Glomerular endothelial cell (primary cell): ENCODE measurements at regions not wholly inside any gene's neighbourhood (a gene's known extent, or its start where the extent isn't known, plus 50 kb on each side); places are given as distances from the start of the nearest gene placed in this dataset.

Experiments used
- DNase-seq: peaks from one replicate; pipeline ENCODE4 v3.0.0-alpha.2; 2011; ENCODE audit warnings: low read depth, low spot score; ENCODE audit errors: extremely low read depth

DNA sequence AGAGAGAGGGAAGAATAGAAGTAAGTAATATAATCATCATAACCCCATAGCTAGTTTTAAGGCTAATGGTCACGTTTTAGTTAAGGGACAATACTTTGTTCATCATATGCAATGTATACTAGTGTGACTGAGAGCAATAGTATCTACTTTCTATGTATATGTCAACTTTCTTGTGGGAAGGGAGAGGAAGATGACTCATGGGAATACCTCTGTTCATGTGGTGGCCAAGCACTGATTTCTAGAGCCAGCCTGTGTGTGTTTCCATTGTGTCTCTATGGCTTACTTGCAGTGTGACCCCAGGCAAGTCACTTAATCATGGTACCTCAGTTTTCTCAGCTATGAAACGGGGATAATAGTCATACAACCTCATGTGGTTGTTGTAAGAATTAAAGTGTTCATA is 639.6 kb downstream of the CETN3 start:
- DNase-seq, result no peak

DNA sequence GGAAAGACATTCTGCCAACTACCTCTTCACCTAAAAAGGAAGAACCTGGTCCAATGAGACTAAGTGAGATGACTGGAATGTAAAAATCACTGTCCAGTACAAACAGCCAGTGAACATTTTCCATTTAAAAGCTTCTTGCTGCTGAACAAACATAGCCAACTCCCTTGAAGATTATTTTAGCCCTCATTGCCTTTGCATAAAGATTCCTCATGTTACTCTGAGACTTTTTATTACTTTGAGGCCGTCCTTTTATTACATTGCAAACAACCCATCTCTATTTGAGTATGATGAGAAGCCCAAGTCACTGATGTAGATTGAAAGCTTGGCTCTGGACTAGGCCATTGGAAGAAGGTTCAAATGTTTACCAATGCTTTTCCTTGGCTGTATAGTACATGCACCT is 649.8 kb downstream of the CETN3 start:
- DNase-seq, result no peak

DNA sequence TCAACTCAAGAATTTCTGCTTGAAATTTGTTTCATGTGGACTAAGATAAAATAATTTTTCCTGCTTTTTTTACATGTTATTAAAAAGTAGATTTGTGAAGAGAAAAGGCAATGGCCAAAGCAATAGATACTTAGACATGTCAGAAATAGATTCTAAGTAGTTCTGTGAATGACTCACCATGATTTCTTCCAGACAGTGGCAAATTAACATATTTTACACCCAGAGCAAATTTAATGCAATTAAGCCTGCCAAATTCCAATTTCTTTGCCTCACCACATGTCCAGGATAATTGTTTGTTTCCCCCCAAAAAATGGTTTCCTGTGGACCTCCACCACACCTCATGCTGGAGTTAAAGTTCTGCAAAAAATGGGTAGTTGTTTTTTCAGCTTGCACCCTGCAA is 651.4 kb downstream of the CETN3 start:
- DNase-seq, result no peak

DNA sequence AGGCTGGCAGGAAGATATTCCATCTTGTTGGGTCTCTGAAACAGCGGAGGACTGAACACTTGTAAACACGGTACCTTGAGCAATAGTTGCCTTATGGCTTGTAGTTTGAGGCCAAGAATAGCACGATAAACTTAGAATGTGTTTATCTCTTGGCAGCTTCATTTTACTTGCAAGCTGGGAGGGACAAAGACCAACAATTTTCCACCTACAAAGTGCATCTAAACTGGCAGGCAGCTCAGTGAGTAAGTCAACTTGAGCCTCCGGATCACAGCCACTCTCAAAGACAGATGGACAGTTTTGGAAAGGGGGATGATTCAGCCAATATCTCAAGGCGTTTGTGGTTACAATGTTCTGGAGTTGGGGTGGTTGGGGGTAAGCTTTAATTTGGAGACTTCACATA is 652.6 kb downstream of the CETN3 start:
- DNase-seq, result no peak

DNA sequence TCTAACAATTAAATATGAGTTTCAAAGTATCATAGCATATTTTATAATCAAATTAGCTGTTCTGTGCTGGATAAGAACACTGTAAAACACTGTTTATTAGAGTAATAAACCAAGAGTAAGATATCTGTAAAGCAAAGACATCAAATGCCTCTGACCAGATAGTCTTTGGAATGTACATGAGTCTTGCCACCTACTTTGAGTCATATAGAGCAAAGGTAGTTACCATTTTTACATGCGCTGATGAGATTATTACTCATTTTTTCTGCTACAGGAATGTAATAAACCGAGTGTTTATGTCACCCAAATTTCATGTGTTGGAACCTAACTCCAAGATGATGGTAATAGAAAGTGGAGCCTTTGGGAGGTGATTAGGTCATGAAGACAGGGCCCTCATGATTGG is 654.5 kb downstream of the CETN3 start:
- DNase-seq, result no peak

DNA sequence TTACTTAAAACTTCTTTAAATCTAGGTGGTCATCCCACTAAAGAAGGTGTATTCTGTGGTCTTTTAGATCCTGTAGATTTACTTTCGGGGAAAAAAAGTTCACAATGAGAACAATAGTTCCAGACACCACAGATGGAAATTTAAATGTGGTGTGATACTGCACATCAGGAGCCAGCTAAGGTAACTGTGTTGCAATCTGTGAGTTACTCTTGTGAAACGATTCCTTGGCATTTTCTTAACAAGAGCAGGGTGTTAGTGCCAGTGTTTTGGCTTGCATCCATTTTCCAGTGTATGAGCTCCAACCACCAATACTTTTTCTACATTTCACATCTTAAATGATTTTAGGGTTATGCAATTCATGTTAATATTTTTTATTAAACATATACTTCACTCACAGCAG is 674.5 kb downstream of the CETN3 start:
- no peak for DNase-seq

DNA sequence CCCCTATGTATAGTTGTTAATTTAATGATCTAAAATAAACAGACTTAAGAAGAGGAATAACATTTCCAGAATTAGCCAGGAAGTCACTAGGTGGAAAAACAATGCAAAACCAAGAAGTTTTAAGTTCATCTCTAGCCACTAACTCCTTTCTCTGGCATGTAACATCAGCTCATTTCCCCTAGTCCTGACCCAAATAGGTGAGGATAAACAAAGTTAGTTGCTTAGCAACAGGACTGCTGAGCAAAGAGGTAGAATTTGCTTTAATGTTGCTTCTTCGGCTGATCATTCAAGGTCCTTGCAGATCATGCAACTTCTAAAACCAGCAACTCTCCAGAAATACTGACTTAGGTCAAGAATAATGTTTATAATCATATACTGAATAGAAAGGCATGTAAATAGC is 675.8 kb downstream of the CETN3 start:
- no peak for DNase-seq

DNA sequence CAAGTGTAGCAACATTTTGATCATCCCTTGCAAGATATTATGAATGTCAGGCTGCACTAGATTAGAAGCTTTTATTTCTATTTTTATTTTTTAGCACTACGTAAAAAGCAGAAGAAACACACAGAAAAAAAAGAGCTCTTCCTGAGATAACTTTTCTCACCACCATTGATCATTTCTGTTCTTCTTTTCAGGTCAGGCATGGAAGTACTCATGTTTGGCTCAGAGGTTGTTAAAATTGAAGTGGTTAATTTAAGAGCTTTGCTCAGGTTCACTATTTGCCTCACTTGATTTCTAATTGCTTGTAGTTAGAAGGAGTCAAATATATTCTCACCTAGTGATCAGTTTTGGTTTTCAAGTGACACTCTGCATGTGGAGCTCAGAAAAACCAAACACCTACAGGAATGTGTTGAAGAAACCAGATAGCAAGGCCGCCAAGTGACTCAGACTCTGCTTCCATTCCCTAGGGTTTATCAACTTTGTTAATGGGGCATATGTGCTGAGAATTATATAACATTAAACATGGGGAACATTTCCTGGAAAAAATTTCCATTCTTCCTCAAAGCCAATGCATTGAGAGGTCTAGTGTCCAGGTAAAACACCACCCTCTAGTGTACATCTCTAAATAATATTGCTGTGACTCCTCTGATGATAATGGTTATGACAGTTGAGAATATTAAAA is 679.8 kb downstream of the CETN3 start:
- no peak for DNase-seq

DNA sequence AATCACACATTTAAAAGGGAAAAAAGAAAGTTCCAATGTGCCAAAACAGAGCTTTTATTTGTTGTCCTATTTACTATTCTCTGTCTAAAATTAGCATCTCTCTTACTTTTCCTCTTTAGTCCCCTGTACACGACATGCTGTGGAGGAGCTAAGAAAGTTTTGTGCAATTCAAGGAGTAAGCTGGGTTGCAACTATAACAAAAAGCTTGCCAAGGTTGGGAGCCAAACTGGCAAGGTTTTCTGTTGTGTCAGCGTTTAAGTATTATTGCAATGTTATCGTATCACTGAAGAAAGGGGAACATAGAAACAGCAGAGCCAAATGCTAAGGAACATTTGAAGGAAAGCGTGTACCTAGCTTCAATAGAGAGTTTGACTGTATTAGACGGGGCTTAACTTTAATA is 680.8 kb downstream of the CETN3 start:
- no peak for DNase-seq

DNA sequence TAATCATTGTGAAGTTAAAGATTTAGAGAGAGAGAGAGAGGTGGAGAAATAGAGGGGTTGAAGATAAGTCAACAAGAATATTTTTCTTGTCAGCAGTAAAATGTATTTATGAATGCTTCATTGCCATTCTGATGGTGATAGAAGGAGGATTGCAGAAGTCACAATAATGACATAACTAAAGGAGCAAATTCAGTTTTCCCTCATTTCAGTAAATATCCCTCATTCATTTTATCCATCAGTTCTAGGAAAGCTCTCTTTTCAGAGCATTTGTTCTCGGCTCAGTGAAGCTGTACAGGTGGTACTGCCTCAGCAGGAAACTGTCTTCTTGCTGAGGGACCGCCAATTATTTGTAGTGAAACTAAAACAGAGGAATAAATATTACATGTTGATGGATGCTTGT is 681.4 kb downstream of the CETN3 start:
- DNase-seq, result no peak

DNA sequence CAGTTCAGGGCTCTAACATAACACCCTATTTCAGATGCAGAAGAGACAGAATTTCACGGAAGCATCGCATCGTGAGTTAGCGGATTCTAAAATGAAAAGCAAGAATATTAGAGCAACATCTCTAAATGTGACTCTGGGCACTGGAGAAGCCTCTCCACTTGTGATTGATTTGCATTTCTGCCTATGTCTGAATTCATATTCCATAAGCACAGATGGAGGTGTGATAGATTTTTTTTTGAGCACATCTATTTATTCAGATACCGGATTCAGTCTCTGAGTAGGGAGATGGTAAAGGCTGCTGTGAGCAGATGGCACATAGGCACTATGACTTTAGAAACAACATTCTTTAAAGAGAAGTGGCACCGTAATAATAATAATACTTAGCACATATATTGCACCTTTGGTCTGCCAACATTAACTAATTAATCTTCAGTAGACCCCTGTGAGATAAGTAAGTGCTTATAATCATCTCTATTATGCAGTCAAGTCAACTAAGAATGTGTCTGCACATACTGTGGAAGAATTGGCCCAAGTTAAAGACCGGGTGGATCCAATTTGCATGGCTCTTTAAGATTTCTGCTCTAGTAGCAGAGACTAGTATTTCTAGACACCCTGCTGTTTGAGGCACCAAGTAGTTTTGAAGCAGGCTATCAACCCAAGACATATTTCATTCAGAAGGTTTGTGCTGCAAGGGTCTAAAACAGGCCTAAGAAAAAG is 685.0 kb downstream of the CETN3 start:
- DNase-seq, result no peak

DNA sequence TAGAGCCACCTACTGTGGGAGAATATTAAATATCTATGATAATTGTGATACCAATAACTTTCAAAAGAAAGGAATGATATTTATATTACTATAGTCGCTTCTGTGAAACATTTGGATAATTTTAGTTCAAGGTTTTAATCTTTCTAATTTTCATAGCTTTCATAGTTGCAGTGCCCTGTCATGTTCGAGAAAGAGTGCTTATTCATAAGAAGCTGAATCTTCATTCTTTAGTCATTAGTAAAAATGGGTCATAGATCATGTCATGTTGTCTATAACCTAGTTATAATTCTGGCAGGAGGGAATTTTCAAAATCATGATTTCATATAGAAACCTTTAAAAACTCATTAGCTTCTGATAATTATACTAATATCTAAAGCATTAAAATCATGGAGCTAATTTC is 685.6 kb downstream of the CETN3 start:
- no peak for DNase-seq

DNA sequence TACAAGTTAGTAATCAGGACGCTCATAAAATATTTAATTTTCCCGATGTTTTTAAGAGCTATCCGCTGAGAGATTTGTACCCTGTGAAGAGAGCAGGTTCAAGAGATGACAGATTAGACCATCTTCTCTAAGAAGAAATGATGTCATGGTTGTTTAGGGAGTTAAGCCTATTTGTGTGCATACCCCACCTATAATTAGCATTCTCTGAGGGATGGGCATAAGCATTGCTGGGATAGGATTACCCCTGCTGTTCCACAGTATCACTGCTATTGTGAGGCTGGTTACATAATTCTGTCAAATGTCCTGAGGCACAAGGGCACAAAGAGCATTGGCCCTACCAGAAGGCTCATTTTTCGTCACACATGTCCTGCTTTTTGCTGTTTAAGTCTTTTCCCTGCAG is 687.0 kb downstream of the CETN3 start:
- no peak for DNase-seq

DNA sequence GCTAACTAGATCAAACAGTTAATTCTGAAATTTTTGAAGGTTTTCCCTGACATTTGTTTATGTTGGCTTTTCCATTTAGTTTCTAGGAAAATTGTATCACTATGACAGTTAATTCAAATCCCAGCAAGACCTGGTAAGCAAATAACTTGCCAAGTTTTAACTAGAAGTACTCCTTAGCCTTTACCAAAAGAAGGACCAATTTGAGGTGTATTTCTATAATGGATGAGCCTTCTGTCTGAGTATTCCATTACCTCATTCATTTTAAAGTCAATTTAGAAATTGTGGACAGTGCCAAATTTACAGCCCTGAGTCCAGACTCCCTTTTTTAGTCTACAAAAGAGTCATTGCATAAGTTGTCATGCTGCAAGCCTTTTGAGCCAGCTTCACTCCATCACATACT is 687.6 kb downstream of the CETN3 start:
- no peak for DNase-seq

DNA sequence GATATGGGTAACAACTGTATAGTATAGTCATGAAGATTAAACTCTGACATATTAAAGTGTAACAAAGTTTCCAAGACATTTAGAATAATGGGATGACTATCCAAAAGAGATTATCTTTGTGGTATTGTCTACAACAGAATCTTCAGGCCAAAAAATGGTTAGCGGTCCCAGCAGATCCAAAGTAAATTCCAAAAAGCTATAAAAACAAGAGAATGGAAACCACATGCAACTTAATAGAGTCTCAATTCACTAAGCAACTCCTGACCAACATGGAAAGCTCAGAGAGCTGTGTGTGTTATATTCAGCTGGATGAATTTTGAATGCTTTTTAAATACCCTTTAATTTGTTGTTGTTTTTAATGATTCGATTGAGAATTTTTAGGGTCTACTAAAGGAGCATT is 688.2 kb downstream of the CETN3 start:
- no peak for DNase-seq

DNA sequence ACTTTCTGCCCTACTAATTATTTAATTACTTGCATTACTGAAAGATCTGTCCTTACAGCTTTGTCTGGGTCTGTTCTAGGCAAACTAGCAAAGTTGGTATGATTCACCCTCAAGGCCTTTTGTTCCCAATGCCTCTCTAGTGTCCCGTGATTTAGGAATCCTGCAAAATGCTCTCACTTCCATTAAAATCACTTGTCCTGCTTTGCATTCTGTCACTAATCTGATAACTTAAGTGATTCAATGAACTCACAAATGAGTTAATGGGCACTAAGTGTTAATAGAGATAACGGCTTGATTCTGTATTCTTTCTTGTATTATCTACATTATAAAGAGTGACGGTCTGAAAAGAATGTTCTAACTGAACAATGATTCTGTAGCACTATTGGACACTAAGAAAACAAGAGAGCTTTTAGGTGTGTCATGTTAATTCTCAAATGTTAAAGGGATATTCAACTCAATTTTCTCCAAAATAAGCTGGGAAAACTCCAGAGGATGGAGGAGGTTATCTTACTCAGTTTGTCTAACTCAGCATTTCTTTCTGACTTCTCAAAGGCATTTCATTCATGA is 697.3 kb downstream of the CETN3 start:
- no peak for DNase-seq

DNA sequence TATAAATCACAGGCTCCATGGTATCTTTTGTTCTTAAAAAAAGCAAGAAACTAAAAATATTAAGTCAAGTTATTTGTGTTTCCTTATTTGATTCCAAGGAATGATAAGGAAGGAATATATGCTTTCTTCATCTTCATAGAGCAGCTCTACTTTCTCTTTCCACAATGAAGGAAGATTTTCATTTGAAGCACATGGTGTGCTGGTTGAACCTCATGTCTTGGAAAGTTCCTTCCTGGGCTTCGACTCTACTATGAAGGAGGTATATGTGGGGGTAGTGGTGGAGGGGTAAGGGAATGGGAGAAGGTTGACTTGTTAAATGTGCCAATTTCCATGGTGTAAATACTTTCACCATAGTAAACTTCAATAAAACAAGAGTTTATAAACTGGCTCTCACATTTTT is 698.0 kb downstream of the CETN3 start:
- no peak for DNase-seq

DNA sequence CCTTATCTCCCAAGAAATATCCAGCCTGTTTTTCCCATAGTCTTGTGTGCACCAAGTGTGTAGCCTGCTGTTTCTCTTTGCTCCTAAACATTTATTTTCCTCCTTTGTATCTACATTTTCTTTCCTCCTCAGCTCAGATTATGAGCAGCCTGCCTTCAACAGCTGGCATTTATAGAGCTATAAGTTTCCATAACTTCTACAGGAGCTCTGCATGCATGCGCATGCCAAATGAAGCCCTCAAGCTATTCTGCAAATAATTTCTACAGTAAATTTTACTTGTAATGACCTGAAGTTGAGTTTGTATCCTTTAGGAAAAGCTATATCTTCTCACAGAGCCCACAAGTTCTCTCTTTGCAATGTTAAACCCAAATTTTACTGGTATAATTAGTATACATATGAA is 699.5 kb downstream of the CETN3 start:
- no peak for DNase-seq

DNA sequence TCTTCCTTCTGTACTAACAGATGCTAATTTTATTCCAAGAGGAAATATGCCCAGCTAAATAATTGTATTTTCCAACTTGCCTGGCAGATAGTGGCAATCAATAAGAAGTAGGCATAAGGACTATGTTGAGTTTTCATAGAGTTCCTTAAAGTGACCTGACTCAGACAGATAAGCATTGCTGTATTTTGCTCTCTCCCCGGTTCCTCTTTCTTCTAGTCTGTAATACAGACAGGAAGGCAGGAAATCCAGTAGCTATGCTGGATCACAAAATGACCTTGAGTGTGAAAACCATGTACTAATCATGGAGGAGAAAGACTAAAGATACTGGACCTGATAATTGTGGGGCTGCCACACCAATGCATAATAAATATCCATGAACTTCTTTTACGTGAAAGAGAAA is 701.7 kb downstream of the CETN3 start:
- DNase-seq, result no peak

DNA sequence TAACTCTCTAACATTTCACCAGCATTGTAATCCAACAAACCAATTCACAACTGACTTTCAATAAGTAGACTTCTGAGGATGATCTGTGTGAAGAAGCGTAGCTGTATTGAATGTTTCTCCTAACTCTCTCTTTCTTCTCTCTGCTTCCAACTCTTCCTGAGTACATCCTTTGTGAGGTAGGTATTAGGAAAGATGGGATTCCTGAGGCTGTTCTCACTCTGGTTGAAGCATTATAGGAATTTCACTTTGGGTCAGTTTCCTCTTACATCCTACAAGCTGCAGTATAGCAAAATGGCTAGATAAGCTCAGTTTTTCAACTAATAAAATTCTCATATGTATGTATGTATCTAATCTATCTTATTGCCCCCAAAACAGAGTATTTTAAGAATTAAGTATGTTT is 702.8 kb downstream of the CETN3 start:
- no peak for DNase-seq

DNA sequence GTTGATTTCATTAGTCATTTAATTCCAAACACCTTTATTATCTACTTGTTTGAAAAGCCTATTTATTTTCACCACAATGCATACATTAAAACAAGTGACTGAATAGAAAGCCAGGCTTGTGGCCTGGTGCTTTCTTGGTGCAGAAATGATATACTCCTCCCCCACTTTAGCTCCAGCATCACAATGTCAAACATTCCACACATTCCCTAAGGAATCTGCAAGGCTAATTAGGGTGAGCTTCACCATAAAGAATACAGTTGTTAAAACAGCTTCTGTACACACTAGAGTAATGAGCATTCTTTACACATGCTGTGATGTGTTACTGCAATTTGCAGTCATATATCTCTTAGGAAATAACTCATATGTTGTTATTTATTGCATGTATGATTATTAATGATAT is 705.7 kb downstream of the CETN3 start:
- no peak for DNase-seq

DNA sequence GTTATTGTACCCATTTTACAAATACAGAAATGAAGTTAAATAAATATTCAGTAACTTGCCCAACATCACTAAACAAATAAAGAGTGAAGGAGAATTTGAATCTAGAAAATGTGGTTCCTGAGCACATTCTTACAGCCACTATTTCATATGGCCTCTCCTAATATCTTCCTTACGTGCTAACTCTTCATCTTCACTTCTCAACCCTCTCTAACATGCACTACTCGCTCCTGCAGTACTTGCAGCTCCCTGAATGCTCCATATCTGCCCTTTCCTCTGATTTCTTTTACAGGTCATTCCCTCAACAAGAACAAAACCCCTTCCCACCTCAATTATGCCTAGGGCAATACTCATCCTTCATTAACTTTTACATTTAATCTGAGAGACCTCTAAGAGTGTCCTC is 711.5 kb downstream of the CETN3 start:
- no peak for DNase-seq

DNA sequence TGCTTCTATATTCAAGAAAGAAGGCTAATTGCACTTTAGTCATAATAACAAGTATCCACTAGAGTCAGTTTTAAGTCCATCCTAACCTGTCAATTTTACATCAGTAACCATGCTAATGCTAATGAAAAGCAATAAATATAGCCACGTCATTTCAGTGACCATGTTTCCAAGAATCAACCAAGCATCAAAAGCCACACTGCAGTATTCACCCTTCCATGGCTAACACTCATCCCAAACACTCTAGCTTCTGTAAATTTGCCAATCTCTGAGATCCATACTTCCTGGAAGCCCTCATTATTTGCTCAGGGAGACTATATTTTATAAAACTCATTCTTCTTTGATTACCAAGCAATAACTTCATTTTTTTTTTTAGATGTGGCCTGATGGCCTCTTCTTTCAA is 712.0 kb downstream of the CETN3 start:
- DNase-seq, result no peak
